NT2/D1 (cell line): ENCODE measurements at regions not wholly inside any gene's neighbourhood (a gene's known extent, or its start where the extent isn't known, plus 50 kb on each side); places are given as distances from the start of the nearest gene placed in this dataset.

Experiments used
- DNase-seq: peaks from one replicate; pipeline ENCODE4 v3.0.0-alpha.2; 2011; ENCODE audit warnings: low read depth, low spot score
- H3K27me3 ChIP-seq: 2 replicates; pipeline ENCODE4 v1.6.0; 2011; ENCODE audit warnings: mild to moderate bottlenecking; ENCODE audit not compliant: insufficient read length, insufficient read depth
- H3K36me3 ChIP-seq: 2 replicates; pipeline ENCODE4 v1.6.1; 2011; ENCODE audit warnings: mild to moderate bottlenecking, low read length, mixed read lengths; ENCODE audit not compliant: insufficient read depth, insufficient read length
- H3K4me1 ChIP-seq: 2 replicates; pipeline ENCODE4 v1.5.1; 2011; ENCODE audit not compliant: insufficient read depth, insufficient read length
- H3K4me3 ChIP-seq: 2 replicates; pipeline ENCODE4 v1.5.1; 2011; ENCODE audit warnings: low read depth; ENCODE audit not compliant: insufficient read length
- H3K9ac ChIP-seq: 2 replicates; pipeline ENCODE4 v1.6.0; 2011; ENCODE audit warnings: low read depth; ENCODE audit not compliant: insufficient read length
- H3K9me3 ChIP-seq: 2 replicates; pipeline ENCODE4 v1.5.1; 2011; ENCODE audit warnings: mild to moderate bottlenecking, low read length; ENCODE audit not compliant: insufficient read depth
- SUZ12 ChIP-seq: IDR thresholded peaks from 2 replicates; pipeline ENCODE4 v1.6.1; 2011; ENCODE audit not compliant: insufficient read length, insufficient read depth; ENCODE audit errors: extremely low read depth
- YY1 ChIP-seq: IDR thresholded peaks from 2 replicates; pipeline ENCODE4 v1.6.1; 2011; ENCODE audit not compliant: insufficient read length, insufficient read depth
- ZNF274 ChIP-seq: IDR thresholded peaks from 2 replicates; pipeline ENCODE4 v1.6.1; 2011; ENCODE audit warnings: mild to moderate bottlenecking, low read depth, low read length

DNA sequence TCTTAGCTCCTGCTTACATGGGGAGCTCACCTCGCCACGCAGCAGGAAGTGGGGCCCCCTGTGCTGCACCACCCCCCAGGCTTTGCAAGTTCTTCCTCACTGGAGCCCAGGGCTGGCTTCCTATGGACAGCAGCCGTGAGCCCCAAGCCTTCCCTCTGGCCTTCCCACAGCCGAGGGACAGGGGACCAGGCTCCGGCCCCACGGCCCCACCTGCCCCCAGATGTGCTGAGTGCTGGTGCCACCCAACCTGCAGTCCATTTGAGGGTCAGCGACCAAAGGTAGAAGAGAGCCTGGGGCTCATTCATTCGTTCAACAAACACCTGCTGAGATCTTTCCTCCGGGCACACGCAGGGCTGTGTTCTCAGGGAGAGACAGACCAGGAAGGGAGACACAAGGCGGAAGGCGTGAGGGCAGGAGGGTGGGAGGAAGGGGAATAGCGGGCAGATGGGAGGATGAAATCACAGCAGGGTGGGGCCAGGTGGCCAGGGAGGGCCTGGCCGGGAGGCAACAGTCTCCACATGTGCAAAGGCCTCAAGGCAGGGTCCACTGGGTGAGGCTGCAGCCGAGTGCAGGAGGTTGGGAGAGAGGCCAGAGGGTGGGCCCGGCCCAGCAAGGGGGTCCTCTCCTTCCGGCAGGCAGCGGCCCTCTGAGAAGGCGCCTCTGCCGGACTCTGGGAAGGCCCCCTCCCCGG is 100.1 kb downstream of the FOXL3 start:
- H3K9ac ChIP-seq: no peak overlapping the region
- no peak for TF ChIP-seq SUZ12
- TF ChIP-seq ZNF274: no peak
- no peak for TF ChIP-seq YY1
- no peak overlapping the region for H3K4me3 ChIP-seq
- H3K36me3 ChIP-seq: no peaks in the 10 kb centered on the region
- no peaks in the 10 kb centered on the region for H3K27me3 ChIP-seq
- no peak for DNase-seq
- H3K4me1 ChIP-seq: peaks cover 10% of the 10 kb centered on the region
- peaks cover 25% of the 10 kb centered on the region for H3K9me3 ChIP-seq

DNA sequence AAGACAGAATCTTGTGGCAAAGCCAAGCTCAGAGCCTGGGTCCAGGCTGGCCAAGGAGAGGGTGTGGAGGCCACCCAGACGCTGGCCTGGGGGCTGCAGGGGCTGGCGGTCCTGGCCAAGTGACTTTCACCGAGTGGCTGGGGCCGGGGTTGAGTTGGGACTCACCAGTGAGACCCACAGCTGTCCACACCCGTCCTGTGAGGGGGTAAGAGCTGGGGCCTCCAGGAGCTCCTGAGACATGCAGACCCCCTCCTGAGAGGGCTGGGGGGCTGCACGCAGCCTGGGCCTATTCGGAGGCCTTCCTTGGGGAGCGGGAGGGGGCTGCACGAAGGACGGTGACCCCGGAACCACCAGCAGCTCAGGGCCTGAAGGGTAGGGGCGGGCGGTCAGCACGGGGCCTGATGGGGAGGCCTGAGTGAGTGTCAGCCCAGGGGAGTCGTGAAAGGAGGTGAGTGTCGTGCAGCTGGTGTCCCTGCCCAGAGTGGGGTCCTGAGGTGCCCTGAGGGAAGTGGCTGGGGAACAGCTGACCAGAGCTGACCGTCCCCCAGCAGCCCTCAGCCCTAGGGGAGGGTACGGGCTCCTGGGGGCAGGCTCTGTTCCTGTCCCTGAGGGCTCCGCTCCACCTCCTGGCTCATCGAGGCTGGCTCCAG is 100.9 kb downstream of the FOXL3 start:
- Histone ChIP-seq H3K9me3 (peaks cover 33% of the 10 kb centered on the region), H3K4me1 (peaks cover 10% of the 10 kb centered on the region), H3K9ac (peak overlapping the region; percentile 6), H3K27me3 (no peaks in the 10 kb centered on the region), H3K36me3 (no peaks in the 10 kb centered on the region), H3K4me3 (no peak overlapping the region)
- TF ChIP-seq SUZ12 (no peak), YY1 (no peak), ZNF274 (no peak)
- DNase-seq: no peak

DNA sequence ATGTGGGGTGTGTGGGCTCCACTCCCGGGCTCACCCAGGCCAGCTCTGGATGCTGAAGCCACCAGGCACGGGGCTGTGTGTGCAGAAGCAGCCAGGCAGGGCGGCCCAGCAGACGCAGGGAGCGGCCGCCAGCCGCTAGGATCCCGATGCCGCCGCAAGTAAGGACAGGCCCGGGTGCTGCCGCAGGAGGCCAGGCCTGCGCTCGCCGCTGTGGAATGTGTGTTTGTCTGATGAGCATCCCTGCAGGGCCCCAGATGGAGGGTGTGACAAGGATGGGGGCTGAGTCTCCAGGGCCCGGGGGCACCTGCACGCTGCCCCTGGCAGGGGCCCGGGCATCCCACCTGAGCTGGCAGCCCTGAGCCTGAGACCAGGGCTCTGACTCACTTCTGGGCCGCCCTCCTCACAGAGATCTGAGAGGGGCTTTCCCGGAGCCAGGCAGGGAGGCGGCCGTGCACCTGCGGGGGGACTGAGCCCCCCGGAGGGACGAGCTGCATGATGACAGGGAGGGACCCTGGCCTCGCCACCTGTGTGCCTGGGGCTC is 101.5 kb downstream of the FOXL3 start:
- no peak for DNase-seq
- no peak overlapping the region for H3K4me3 ChIP-seq
- no peak for TF ChIP-seq ZNF274
- TF ChIP-seq SUZ12: no peak
- TF ChIP-seq YY1: no peak
- H3K36me3 ChIP-seq: no peaks in the 10 kb centered on the region
- no peak overlapping the region for H3K9ac ChIP-seq
- peaks cover 39% of the 10 kb centered on the region for H3K9me3 ChIP-seq
- H3K27me3 ChIP-seq: no peaks in the 10 kb centered on the region
- peaks cover 10% of the 10 kb centered on the region for H3K4me1 ChIP-seq

DNA sequence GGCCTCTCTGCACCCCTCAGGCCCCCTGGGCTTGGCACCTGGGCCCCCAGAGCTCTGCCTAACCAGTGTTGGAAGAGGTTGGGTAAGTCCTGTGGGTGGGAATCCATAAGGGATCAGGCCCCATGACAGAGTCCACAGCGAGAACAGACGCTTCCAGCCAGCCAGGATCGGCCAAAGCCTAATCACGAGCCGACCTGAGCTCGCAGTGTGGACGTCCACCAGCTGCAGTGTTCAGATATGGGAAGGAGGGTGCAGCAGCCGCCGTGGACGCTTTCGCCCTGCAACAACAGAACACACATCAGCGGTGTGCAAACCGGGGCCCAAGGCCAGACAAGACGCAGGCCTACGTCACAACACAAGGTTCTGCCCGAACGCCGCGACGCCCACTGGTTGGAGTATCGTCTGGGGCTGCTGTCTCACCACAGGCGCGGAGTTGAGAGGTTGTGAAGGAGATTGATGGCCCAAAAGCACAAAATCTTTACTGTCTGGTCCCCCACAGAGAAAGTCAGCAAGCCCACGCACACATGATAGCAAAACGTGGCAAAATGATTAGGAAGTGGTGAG is 102.1 kb downstream of the FOXL3 start:
- no peak for DNase-seq
- no peak overlapping the region for H3K9ac ChIP-seq
- H3K9me3 ChIP-seq: peaks cover 45% of the 10 kb centered on the region
- H3K36me3 ChIP-seq: no peaks in the 10 kb centered on the region
- TF ChIP-seq ZNF274 (no peak), SUZ12 (no peak), YY1 (no peak)
- peaks cover 10% of the 10 kb centered on the region for H3K4me1 ChIP-seq
- H3K27me3 ChIP-seq: no peaks in the 10 kb centered on the region
- H3K4me3 ChIP-seq: no peak overlapping the region

DNA sequence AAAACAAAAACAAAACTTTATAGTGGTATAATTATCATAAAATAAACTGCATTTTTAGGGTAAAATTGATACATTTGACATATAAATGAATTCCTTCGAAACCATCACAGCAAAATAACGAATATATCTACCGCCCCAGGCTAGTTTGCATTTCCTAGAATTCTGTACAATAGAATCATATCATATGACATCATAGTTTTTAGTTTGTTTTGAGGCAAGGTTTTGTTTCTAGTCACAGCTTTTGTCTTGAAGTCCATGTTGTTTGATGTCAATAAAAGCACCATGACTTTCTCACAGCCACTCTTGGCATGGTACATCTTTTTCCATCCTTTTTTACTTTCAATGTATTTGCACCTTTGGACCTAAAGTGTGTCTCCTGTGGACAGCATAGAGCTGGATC is 102.9 kb downstream of the FOXL3 start:
- Histone ChIP-seq H3K4me1 (peaks cover 10% of the 10 kb centered on the region), H3K9me3 (peaks cover 52% of the 10 kb centered on the region), H3K36me3 (no peaks in the 10 kb centered on the region), H3K9ac (no peak overlapping the region), H3K4me3 (no peak overlapping the region), H3K27me3 (no peaks in the 10 kb centered on the region)
- TF ChIP-seq ZNF274: no peak
- no peak for TF ChIP-seq SUZ12
- no peak for TF ChIP-seq YY1
- DNase-seq: no peak

DNA sequence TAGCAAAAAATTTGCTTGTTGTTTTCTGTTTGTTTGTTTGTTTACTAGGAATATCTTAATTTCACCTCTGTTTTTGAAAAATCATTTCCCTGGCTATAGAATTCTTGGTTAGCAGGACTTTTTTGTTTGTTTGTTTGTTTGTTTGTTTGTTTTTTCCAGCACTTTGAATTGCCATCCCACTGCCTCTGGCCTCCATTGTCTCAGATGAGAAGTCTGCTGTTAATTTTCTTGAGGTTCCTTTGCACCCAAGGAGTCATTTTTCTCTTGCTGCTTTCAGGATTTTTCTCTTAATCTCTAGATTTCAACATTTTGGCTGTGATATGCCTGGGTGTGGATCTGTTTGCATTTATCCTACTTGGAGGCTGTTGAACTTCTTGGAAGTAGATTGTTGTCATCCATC is 105.7 kb downstream of the FOXL3 start:
- TF ChIP-seq ZNF274: no peak
- TF ChIP-seq SUZ12: no peak
- TF ChIP-seq YY1: no peak
- H3K4me3 ChIP-seq: no peak overlapping the region
- H3K4me1 ChIP-seq: peaks cover 10% of the 10 kb centered on the region
- no peaks in the 10 kb centered on the region for H3K27me3 ChIP-seq
- peaks cover 73% of the 10 kb centered on the region for H3K9me3 ChIP-seq
- H3K36me3 ChIP-seq: no peaks in the 10 kb centered on the region
- no peak for DNase-seq
- no peak overlapping the region for H3K9ac ChIP-seq

DNA sequence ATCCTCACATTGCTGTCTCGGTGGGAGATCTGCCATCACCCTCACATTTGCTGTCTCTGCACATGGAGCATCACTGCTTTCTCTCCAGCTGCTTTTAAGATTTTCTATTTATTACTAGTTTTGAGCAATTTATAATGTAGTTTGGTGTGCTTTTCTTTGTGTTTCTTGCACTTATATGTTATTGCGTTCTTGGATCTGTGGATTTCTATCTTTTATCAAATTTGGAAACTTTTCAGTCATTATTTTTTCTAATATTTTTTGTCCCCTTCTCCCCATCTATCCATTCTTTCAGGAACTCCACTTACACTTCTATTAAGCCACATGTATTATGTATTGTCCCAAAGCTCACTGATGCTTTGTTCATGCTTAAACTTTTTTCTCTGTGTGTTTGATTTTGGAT is 108.9 kb downstream of the FOXL3 start:
- H3K9me3 ChIP-seq: peaks cover 73% of the 10 kb centered on the region
- TF ChIP-seq ZNF274: no peak
- no peak for TF ChIP-seq SUZ12
- no peak for TF ChIP-seq YY1
- no peak for DNase-seq
- no peaks in the 10 kb centered on the region for H3K4me1 ChIP-seq
- H3K9ac ChIP-seq: no peak overlapping the region
- peaks cover 2% of the 10 kb centered on the region for H3K27me3 ChIP-seq
- H3K36me3 ChIP-seq: no peaks in the 10 kb centered on the region
- no peak overlapping the region for H3K4me3 ChIP-seq
